ENCODE measurements at regions not wholly inside any gene's neighbourhood (a gene's known extent, or its start where the extent isn't known, plus 50 kb on each side); places are given as distances from the start of the nearest gene placed in this dataset.

- H3K9me3 ChIP-seq = no peaks in the 10 kb centered on the region
- no peaks in the 10 kb centered on the region for H3K4me1 ChIP-seq
- no peak overlapping the region for H3K27ac ChIP-seq
- in situ Hi-C loops (cut with MboI; ENCODE audit: low pct_ligation_motif_present in 1 of 4, low pct_unique_long_range_greater_than_20kb in 1 of 4, low sequenced_read_pairs in 3 of 4) = no loop called here
- 63 to 66% methylated on average over 2 of the region's 2 CpGs for WGBS, 2 donors (ENCODE audit: low coverage in 1 of 2)
- TF ChIP-seq POLR2AphosphoS5 (IDR thresholded peaks at IDR 0.05) (no peak), EP300 (IDR thresholded peaks at IDR 0.05; ENCODE audit: low read depth) (no peak), POLR2A (IDR thresholded peaks at IDR 0.05) (no peak), CTCF (IDR thresholded peaks at IDR 0.05) (no peak)
- no peak overlapping the region for H3K4me3 ChIP-seq
- no peak for DNase-seq
- H3K36me3 ChIP-seq = no peaks in the 10 kb centered on the region
- intact Hi-C loops (cut with DNase I; ENCODE audit: low total_unique reads) = no loop called here
- H3K27me3 ChIP-seq = no peaks in the 10 kb centered on the region
Measured at GRCh38 chr20:41819436-41819835, 201.3 kb upstream of the CHD6 start.

DNA sequence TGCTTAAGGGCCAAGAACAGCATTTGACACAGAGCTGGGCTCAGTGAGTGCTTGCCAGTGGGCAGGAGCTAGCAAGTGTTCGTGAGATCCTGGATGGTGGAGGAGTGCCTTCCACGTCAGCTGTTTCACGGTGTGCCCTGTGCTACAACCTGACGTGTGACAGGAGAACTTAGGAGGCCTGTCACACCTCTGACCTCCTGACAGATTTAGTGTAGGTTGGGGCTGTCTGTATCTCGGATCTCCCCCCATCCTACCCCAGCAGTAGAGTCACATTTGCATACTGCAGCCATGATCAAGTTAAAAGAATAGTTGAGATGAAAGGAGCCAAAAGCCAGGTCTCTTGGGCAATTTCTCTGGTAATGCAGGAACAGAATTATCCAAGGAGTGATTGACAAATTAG is 200.8 kb upstream of the CHD6 start:
- Histone ChIP-seq H3K4me1 (no peaks in the 10 kb centered on the region), H3K4me3 (no peak overlapping the region), H3K27ac (no peak overlapping the region), H3K36me3 (no peaks in the 10 kb centered on the region), H3K9me3 (no peaks in the 10 kb centered on the region), H3K27me3 (no peaks in the 10 kb centered on the region)
- TF ChIP-seq POLR2AphosphoS5 (IDR thresholded peaks at IDR 0.05) (no peak), EP300 (IDR thresholded peaks at IDR 0.05; ENCODE audit: low read depth) (no peak), POLR2A (IDR thresholded peaks at IDR 0.05) (no peak), CTCF (IDR thresholded peaks at IDR 0.05) (no peak)
- in situ Hi-C loops (cut with MboI; ENCODE audit: low pct_ligation_motif_present in 1 of 4, low pct_unique_long_range_greater_than_20kb in 1 of 4, low sequenced_read_pairs in 3 of 4) = no loop called here
- WGBS, 2 donors (ENCODE audit: low coverage in 1 of 2) = 53% methylated on average over 5 of the region's 5 CpGs; no CpG with 5 or more reads in 1 of the 2 donors
- DNase-seq = no peak
- intact Hi-C loops (cut with DNase I; ENCODE audit: low total_unique reads) = no loop called here

DNA sequence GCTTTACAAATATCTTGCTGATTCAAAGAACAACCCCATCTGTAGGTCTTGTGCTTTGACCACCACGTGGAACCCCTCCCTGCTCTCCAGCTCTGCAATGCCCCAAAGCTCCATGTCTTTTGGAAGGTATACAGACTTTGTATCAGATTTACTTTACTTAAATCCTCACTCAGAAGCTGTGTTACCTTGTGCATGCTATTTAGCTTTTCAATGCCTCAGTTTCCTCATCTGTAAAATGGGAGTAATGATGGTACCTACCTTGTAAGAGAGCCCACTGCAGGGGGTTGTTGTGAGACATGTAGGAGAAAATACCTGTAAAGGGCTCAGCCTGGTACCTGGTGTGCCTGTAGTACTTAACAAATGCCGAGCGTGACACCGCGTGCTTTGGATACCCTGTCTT is 200.2 kb upstream of the CHD6 start:
- in situ Hi-C loops (cut with MboI; ENCODE audit: low pct_ligation_motif_present in 1 of 4, low pct_unique_long_range_greater_than_20kb in 1 of 4, low sequenced_read_pairs in 3 of 4) = no loop called here

GRCh38 chr20:41811456-41811855 is 193.3 kb upstream of the CHD6 start:
- WGBS, 2 donors (ENCODE audit: low coverage in 1 of 2) = 46 to 88% methylated on average over 1 of the region's 1 CpG
- Histone ChIP-seq H3K27ac (no peak overlapping the region), H3K4me1 (no peaks in the 10 kb centered on the region), H3K36me3 (no peaks in the 10 kb centered on the region), H3K27me3 (no peaks in the 10 kb centered on the region), H3K9me3 (no peaks in the 10 kb centered on the region), H3K4me3 (no peak overlapping the region)
- intact Hi-C loops (cut with DNase I; ENCODE audit: low total_unique reads) (no loop called here), in situ Hi-C loops (cut with MboI; ENCODE audit: low pct_ligation_motif_present in 1 of 4, low pct_unique_long_range_greater_than_20kb in 1 of 4, low sequenced_read_pairs in 3 of 4) (no loop called here)
- no peak for DNase-seq
- TF ChIP-seq POLR2AphosphoS5 (IDR thresholded peaks at IDR 0.05) = no peak
- TF ChIP-seq EP300 (IDR thresholded peaks at IDR 0.05; ENCODE audit: low read depth) = no peak
- no peak for TF ChIP-seq POLR2A (IDR thresholded peaks at IDR 0.05)
- TF ChIP-seq CTCF (IDR thresholded peaks at IDR 0.05) = no peak

More for the DNA sequence above, 200.2 kb upstream of the CHD6 start:
- Histone ChIP-seq H3K27ac (no peak overlapping the region), H3K27me3 (no peaks in the 10 kb centered on the region), H3K36me3 (no peaks in the 10 kb centered on the region), H3K9me3 (no peaks in the 10 kb centered on the region), H3K4me1 (no peaks in the 10 kb centered on the region), H3K4me3 (no peak overlapping the region)
- no peak for DNase-seq
- TF ChIP-seq POLR2A (IDR thresholded peaks at IDR 0.05) (no peak), CTCF (IDR thresholded peaks at IDR 0.05) (no peak), EP300 (IDR thresholded peaks at IDR 0.05; ENCODE audit: low read depth) (no peak), POLR2AphosphoS5 (IDR thresholded peaks at IDR 0.05) (no peak)
- intact Hi-C loops (cut with DNase I; ENCODE audit: low total_unique reads) = no loop called here
- WGBS, 2 donors (ENCODE audit: low coverage in 1 of 2) = 14 to 81% methylated on average over 1 to 5 of the region's 5 CpGs
